ENCODE measurements at regions not wholly inside any gene's neighbourhood (a gene's known extent, or its start where the extent isn't known, plus 50 kb on each side); places are given as distances from the start of the nearest gene placed in this dataset.

- Histone ChIP-seq H3K27ac (ENCODE audit: low read depth, low read length) (no peak overlapping the region), H3K27me3 (ENCODE audit: insufficient read depth, low read length) (no peaks in the 10 kb centered on the region), H3K9ac (ENCODE audit: low read length) (no peak overlapping the region), H2AFZ (ENCODE audit: low read depth, low read length) (no peak overlapping the region), H4K20me1 (ENCODE audit: insufficient read depth, low read length) (no peaks in the 10 kb centered on the region), H3K4me1 (ENCODE audit: insufficient read depth, low read length) (no peaks in the 10 kb centered on the region), H3K4me2 (ENCODE audit: low read length) (no peak overlapping the region), H3K79me2 (ENCODE audit: insufficient read depth, low read length) (no peaks in the 10 kb centered on the region), H3K9me3 (ENCODE audit: insufficient read depth, low read depth, low read length) (no peaks in the 10 kb centered on the region), H3K4me3 (ENCODE audit: insufficient read depth, low read depth, low read length) (no peak overlapping the region), H3K36me3 (ENCODE audit: insufficient read depth, low read length) (no peaks in the 10 kb centered on the region)
- FAIRE-seq = no peak
- no peaks in the 10 kb centered on the region for H3K27me3 Mint-ChIP-seq (ENCODE audit: low read depth, unreplicated experiment)
- no peak overlapping the region for H3K27ac Mint-ChIP-seq (ENCODE audit: unreplicated experiment)
- peaks cover 6% of the 10 kb centered on the region for H3K9me3 Mint-ChIP-seq (ENCODE audit: unreplicated experiment)
- TF ChIP-seq CTCF (IDR thresholded peaks at IDR 0.05; ENCODE audit: insufficient read depth, low read depth, low read length) (no peak), EZH2 (IDR thresholded peaks at IDR 0.05; ENCODE audit: insufficient read depth, low read length) (no peak)
- peaks cover 2% of the 10 kb centered on the region for H3K36me3 Mint-ChIP-seq (ENCODE audit: low read depth, unreplicated experiment)
- no peak for DNase-seq (ENCODE audit: low read depth)
- H3K4me1 Mint-ChIP-seq (ENCODE audit: low read depth, unreplicated experiment) = peaks cover 2% of the 10 kb centered on the region
- no peak overlapping the region for H3K4me3 Mint-ChIP-seq (ENCODE audit: unreplicated experiment)
Measured at GRCh38 chr5:97408331-97408730, 225.3 kb upstream of the RIOK2 start.

GRCh38 chr5:97412959-97413358, 229.9 kb upstream of the RIOK2 start:
- FAIRE-seq = no peak
- no peaks in the 10 kb centered on the region for H4K20me1 ChIP-seq (ENCODE audit: insufficient read depth, low read length)
- H3K36me3 Mint-ChIP-seq (ENCODE audit: low read depth, unreplicated experiment) = no peaks in the 10 kb centered on the region

More at GRCh38 chr5:97412959-97413358, 229.9 kb upstream of the RIOK2 start:
- H3K4me3 ChIP-seq (ENCODE audit: insufficient read depth, low read depth, low read length) = no peak overlapping the region
- H3K27me3 Mint-ChIP-seq (ENCODE audit: low read depth, unreplicated experiment) = no peaks in the 10 kb centered on the region
- no peak for DNase-seq (ENCODE audit: low read depth)
- no peaks in the 10 kb centered on the region for H3K27me3 ChIP-seq (ENCODE audit: insufficient read depth, low read length)
- H2AFZ ChIP-seq (ENCODE audit: low read depth, low read length) = no peak overlapping the region
- H3K9me3 ChIP-seq (ENCODE audit: insufficient read depth, low read depth, low read length) = no peaks in the 10 kb centered on the region
- no peaks in the 10 kb centered on the region for H3K4me1 ChIP-seq (ENCODE audit: insufficient read depth, low read length)
- H3K27ac ChIP-seq (ENCODE audit: low read depth, low read length) = no peak overlapping the region
- H3K79me2 ChIP-seq (ENCODE audit: insufficient read depth, low read length) = no peaks in the 10 kb centered on the region
- peaks cover 2% of the 10 kb centered on the region for H3K4me1 Mint-ChIP-seq (ENCODE audit: low read depth, unreplicated experiment)
- no peak overlapping the region for H3K27ac Mint-ChIP-seq (ENCODE audit: unreplicated experiment)
- H3K4me3 Mint-ChIP-seq (ENCODE audit: unreplicated experiment) = no peak overlapping the region
- H3K9ac ChIP-seq (ENCODE audit: low read length) = no peak overlapping the region
- no peaks in the 10 kb centered on the region for H3K36me3 ChIP-seq (ENCODE audit: insufficient read depth, low read length)
- TF ChIP-seq EZH2 (IDR thresholded peaks at IDR 0.05; ENCODE audit: insufficient read depth, low read length) = no peak
- no peak for TF ChIP-seq CTCF (IDR thresholded peaks at IDR 0.05; ENCODE audit: insufficient read depth, low read depth, low read length)
- H3K4me2 ChIP-seq (ENCODE audit: low read length) = no peak overlapping the region
- no peaks in the 10 kb centered on the region for H3K9me3 Mint-ChIP-seq (ENCODE audit: unreplicated experiment)
